HG03520 (cell line): ENCODE measurements at regions not wholly inside any gene's neighbourhood (a gene's known extent, or its start where the extent isn't known, plus 50 kb on each side); places are given as distances from the start of the nearest gene placed in this dataset.
"Not testable (repeated sequence)": the region's sequence is repeated elsewhere in the genome, so short reads cannot be mapped to it uniquely, and the experiment has no call there.

Source experiments
- ATAC-seq: cut with Tn5 transposase; IDR thresholded peaks from one replicate; pipeline ENCODE4 v1.9.1; 2021; ENCODE audit warnings: mild to moderate bottlenecking, moderate library complexity; ENCODE audit not compliant: unreplicated experiment

GRCh38 chr4:116343809-116344208, 741.6 kb downstream of the TRAM1L1 start:
- no peak for ATAC-seq

- no peak for ATAC-seq
These were observed 743.2 kb downstream of the TRAM1L1 start for GRCh38 chr4:116342143-116342542.

GRCh38 chr4:116332508-116332907, 752.9 kb downstream of the TRAM1L1 start:
- ATAC-seq = no peak

- ATAC-seq = no peak
These were observed 757.0 kb downstream of the TRAM1L1 start for GRCh38 chr4:116328261-116328860.

GRCh38 chr4:116323606-116324005, 761.8 kb downstream of the TRAM1L1 start:
- ATAC-seq = no peak

GRCh38 chr4:116321471-116321870, 763.9 kb downstream of the TRAM1L1 start:
- no peak for ATAC-seq

GRCh38 chr4:116320859-116321258, 764.5 kb downstream of the TRAM1L1 start:
- ATAC-seq = no peak

- ATAC-seq = no peak
These were observed 781.6 kb downstream of the TRAM1L1 start for GRCh38 chr4:116303736-116304188.

GRCh38 chr4:116302990-116303735, 782.2 kb downstream of the TRAM1L1 start:
- ATAC-seq = no peak

GRCh38 chr4:116275006-116275405, 810.4 kb downstream of the TRAM1L1 start:
- ATAC-seq = no peak

GRCh38 chr4:116272336-116272735, 813.0 kb downstream of the TRAM1L1 start:
- ATAC-seq = no peak

- not testable (repeated sequence) for ATAC-seq
These were observed 824.4 kb downstream of the TRAM1L1 start for GRCh38 chr4:116260931-116261330.

GRCh38 chr4:116244771-116245170, 840.6 kb downstream of the TRAM1L1 start:
- no peak for ATAC-seq

GRCh38 chr4:116243431-116243830, 841.9 kb downstream of the TRAM1L1 start:
- no peak for ATAC-seq

- no peak for ATAC-seq
These were observed 851.4 kb downstream of the TRAM1L1 start for GRCh38 chr4:116233971-116234370.

GRCh38 chr4:116231999-116232398, 853.4 kb downstream of the TRAM1L1 start:
- ATAC-seq = not testable (repeated sequence)

- no peak for ATAC-seq
These were observed 856.0 kb downstream of the TRAM1L1 start for GRCh38 chr4:116229420-116229819.

- ATAC-seq = no peak
These were observed 862.2 kb downstream of the TRAM1L1 start for GRCh38 chr4:116223040-116223732.

- ATAC-seq = no peak
These were observed 867.6 kb downstream of the TRAM1L1 start for GRCh38 chr4:116217781-116218180.

GRCh38 chr4:116215622-116216021, 869.8 kb downstream of the TRAM1L1 start:
- ATAC-seq = no peak

GRCh38 chr4:116202524-116202923, 882.9 kb downstream of the TRAM1L1 start:
- ATAC-seq = no peak

- ATAC-seq = no peak
These were observed 888.0 kb downstream of the TRAM1L1 start for GRCh38 chr4:116197317-116197809.
